Activated CD4-positive, alpha-beta T cell treated with anti-CD3 and anti-CD28 coated beads, Interleukin-10, Interleukin-2, amounts not matched to agents 100 ng/mL and 50 ng/mL, durations not matched to agents 16 hours and 8 hours (primary cell): ENCODE measurements at regions not wholly inside any gene's neighbourhood (a gene's known extent, or its start where the extent isn't known, plus 50 kb on each side); places are given as distances from the start of the nearest gene placed in this dataset.

Source experiments
- DNase-seq: peaks from one replicate; pipeline ENCODE4 v3.0.0-alpha.2; 2020

DNA sequence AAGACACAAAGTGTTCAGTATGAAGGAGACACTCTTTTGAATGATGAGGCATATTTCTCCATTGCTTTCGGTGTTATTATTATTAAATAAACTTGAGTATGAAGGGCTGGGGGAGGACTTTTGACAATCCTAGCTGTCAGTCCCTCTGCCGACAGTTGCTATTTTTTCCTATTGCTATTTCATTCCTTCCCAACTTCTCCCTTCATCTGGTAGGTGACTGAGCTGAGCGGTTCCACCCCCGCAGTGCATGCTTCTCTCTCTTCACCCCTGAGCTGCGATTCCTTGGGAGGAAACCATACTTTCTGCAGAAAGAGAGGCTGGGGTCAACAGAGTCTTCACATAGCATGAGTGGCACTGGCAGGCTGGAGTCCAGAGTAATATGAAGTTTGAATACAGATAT is 261.2 kb upstream of the TAC1 start:
- DNase-seq: no peak

DNA sequence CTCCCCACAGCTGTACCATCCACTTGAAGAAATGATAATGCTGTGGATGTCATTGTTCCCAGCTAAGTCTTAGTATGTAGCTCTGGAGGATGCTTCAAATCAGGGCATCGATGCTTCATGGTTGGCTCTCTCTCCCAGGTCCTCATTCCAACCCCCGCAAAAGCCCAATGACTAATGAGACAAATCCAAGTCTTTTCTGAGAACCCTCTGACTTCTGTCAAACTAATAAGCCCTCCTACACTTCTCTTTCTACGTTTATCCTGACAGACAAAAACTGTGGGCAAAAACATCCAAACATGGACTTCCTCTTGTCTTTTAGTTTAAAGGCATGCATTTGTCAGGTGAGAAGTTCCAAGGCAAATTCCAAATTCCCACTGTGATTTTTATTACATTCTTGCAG is 260.4 kb upstream of the TAC1 start:
- DNase-seq: no peak

DNA sequence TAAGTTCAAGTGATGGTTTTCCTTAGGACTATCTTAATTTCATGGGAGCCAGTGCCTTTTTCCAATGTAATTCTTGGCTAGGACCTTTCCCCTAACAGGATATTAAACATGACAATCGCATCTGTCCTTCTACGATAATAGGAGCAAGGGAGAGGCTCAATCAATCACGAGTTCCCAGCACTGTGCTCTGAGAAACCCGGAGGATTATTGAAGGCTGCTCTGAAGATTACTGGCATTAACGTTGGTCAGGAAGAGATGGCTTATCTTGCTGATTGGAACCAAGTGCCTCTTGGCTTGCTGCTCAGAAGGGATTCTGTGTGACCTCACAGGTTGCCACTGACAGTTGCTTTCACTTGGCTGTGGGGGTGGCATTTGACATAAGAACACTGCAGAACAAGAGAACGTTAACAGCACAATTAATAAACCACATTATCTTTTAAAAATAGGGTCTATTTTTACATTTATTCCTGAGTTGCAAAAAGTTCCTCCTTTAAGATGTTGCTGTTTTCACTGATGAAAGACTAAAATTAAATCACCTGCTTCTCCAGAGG is 252.1 kb upstream of the TAC1 start:
- no peak for DNase-seq

DNA sequence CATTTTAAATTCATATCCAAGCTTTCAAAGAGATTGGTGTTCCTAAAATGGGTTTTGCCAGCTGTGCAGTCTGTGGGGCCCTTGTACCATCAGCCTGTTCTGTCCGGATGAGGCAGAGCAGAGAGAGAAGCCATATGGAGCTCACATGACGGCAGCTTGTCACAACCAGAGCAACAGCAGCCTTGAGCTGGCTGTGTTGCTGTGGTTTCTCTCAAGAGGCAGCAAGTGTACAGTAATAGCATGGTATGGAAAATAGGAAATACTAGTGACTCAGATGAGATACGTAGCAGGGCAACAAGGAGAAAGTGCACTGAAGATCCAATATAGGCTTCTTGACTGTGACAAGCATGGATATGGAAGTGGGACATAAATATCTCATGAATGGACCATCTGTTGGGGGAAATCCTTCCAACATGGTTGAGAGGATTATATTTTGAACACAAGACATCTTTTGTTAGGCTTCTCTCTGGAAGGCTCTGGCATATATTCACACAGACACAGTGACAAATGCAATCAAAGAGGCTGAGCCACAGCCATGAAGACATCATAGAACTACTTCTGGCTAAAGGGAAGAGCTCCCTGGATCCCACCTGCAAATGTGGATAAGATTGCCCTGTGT is 251.0 kb upstream of the TAC1 start:
- no peak for DNase-seq

DNA sequence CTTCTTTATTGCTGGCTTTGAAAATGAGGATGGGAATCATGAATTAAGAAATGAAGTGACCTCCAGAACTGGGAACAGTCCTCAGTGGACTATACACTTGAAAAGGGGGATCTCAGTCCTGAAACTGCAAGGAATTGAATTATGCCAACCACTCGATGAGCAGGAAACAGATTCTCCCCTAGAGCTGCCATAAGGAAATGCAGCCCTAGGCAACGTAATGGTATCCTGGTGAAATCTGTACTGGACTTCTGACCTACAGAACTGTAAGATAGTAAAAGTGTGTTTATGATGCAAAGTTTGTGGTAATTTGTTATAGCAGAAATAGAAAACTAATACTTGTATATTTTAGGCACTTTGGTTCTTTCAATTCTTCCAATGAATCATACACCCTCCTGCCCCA is 236.4 kb upstream of the TAC1 start:
- DNase-seq: no peak

DNA sequence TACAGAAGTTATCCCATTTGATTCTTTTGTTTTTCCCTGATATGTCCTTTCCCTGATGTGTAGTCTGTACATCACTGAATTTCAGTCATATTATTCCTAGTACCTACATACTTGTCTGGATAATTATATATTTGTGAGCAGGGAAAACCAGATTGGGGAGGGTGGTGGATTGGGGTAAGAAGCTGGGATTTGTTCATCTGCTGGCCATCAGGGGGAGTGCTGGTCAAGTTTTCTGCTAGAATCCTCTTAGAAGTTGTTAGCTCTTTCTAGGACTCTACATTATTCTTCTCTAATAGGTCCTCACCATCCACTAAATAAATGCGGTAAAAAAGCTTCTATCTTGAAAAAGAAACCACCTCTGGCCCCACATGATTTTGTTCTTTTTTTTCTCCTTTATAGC is 232.7 kb upstream of the TAC1 start:
- DNase-seq: peak; percentile 9

DNA sequence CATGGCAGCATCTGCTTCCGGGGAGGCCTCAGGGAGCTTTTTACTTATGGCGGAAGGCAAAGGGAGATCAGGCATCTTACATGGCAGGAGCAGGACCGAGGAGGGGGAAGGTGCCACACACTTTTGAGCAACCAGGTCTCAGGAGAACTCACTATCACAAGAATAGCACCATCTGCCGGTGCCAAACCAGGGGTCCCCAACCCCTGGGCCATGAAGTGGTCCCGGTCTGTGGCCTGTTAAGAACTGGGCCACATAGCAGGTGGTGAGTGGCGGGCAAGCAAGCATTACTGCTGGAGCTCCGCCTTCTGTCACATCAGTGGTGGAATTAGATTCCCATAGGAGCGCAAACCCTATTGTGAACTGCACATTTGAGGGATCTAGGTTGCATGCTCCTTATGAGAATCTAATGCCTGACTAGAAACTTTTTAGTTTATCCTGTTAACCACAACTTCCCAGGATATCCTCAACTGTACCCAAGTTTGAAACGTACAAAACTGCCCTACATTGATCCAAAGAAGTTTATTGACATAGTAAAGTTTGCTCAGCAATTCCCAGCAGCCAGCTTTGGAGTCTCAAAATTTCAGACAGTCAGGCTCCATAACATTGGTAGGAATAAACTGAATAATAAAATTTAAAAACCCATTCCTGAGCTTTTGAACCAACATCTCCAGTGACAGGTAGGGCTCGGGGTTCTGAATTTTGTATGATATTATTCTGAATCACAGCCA is 228.4 kb upstream of the TAC1 start:
- no peak for DNase-seq

DNA sequence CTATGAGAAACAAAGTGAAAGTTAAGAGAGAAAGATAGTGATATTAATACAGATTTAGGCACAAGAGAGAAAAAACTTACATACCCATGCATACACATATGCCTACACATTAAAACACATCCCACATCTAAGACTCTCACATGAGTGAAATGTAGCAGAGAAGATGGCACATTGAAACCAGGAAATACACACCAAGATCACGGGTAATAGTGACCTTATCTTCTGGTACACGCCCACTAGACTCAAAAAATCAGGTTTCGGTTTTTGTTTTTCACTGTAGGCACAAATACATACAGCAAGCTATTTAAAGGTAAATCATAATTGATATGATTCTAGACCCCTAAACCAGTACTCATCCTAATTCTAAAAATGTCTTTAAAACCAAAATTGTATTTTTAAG is 225.2 kb upstream of the TAC1 start:
- DNase-seq: peak; percentile 1

DNA sequence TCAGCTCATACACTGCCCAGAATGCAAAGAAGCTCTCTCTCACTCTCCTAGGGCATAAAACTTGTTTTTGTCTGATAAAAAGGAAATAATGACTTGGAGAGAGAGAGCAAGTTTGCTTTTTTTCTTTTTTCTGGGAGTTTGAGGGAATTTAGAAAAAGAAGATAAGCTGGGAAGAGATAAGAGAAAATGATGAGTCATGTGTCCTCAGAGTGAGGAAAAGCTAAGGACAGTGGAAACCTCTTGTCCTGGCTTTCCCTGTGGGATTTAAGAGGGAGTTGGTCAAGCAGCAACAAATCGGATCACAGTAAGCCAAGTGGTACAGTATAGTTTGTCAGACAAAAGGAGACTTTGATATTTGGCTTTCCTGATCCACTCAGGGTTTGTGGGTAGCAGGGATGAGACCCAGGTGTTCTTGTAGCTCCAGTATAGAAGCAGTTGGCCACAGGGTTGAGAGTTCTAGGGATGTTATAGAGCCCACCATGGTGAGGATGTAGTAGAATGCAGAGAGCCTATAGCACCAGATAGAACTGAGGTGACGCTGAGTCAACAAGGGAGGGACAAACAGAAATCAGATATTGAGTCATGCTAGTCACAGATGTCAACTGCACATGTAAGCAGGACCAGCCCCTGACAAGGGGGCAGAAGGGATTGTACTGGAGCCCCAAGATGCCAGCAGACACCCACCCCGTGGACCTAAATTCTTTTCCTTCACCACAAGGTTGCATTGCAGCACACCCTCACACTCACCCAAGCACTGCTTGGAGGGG is 219.3 kb upstream of the TAC1 start:
- DNase-seq: no peak

DNA sequence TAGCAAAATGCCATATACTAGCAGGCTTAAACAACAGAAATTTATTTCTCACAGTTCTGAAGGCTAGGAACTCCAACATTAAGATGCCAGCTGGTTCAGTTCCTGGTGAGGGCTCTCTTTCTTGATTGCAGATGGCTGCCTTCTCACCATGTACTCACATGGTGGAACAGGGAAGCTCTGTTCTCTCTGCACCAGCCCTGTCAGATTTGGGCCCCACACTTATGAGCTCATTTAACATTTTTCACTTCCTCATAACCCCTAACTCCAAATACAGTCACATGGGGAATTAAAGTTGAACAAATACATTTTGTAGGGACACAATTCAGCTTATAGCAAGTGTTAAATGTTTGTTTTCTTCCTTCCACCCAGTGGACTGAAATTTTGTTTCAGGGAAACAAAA is 218.6 kb upstream of the TAC1 start:
- DNase-seq: no peak

DNA sequence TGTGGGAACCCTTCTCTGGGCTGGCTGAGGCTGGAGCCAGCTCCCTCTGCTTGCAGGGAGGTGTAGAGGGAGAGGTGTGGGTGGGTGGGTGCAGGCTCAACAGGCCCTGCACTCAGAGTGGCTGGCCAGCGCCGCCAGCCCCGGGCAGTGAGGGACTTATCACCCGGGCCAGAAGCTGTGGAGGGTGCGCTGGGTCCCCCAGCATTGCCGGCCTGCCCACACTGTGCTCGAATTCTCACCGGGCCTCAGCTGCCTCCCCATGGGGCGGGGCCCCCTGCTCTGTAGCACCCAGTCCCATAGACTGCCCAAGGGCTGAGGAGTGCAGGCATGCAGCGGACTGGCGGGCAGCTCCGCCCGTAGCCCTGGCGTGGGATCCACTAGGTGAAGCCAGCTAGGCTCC is 190.7 kb upstream of the TAC1 start:
- no peak for DNase-seq

DNA sequence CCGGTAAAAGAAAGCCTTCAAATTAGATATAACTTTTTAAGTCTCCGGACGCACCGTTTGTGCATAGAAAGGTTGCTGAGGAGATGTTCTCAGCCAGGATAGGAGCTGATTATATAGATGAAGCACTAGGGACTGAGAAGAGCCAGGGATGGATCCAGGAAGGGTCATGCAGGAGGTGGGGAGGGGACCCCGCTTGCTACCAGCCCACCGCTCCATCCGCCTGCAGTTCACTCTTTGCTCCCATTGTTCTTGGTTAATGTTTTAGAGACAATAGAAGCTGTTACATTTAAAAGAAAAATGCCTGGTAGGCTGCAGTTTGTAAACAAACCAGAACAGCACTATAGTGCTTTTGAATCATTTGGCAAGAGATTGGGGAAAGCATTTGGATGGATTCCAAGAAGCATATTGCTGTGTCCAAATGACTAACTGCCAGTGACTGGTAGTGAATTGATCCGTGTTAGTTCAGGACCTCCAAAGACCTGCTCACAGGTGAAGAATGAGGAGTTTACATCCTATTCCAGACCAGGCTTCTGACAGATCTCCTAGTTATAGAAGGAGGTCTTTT is 175.9 kb upstream of the TAC1 start:
- no peak for DNase-seq

DNA sequence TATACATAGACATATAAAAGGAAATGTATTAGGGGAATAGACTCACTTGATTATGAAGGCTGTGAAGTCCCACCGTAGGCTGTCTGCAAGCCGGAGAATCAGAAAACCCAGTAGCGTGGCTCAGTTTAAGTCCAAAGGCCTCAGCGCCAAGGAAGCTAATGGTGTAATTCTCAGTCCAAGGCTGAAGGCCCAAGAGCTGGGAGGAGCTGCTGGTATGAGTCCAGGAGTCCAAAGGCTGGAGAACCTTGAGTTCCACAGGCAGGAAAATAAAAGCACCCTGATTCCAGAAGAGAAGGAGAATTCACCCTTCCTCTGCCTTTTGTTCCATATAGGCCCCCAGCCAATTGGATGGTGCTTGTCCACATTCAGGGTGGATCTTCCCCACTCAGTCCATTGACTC is 166.2 kb upstream of the TAC1 start:
- no peak for DNase-seq

DNA sequence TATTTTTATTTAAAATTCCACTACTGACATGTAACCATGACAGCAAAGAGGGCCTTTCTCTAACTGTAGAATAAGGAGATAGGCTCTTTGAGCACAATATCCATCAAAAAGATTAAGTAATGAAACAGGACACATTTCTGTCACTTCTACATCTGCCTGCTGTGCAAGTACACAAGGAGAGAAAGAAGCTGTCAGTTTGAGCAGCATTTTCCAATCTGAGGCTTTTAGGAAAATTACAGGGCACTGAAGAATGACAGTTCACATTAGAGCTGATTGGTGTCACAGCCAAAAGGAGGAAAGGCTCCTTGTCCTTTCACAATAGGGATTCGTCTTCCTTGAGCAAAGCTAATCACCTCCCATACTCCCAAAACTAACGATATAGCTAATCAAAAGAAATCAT is 158.8 kb upstream of the TAC1 start:
- DNase-seq: no peak

DNA sequence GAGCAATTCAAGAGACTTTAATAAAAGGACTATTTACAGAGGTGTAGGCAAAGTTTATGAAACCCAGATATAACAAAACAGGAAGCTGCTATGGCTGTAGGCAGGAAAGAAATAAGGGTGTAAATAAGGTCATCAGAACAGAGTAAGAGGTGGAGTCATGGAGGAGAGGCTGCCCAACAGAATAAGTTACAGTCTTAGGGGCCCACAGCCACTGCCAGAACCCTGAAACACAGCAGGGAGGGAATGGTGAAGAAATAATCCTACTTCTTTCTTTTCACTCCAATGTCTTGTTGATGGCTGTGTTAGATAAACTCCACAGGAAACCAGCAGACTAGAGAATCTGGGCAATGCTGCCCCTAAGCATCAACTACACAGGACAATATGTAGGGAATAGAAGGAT is 155.8 kb upstream of the TAC1 start:
- DNase-seq: no peak

DNA sequence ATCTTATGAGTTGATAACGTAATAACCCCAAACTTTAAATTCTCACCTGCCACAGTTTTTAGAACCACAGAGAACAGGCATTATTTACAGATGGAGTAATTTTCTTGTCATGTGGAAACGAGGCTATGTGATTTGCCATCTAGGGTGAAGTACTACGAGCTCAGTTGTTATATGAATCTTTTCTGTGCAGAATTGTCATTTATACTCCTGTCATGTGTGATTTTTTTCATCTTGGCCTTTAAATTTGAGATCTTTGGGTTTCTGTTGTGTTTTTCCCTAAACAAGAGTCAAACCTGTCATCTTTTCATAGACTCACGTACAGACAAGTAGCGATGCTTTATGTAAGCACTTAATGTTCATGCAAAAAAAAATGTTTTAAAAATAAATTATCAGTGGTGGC is 153.7 kb upstream of the TAC1 start:
- DNase-seq: no peak

DNA sequence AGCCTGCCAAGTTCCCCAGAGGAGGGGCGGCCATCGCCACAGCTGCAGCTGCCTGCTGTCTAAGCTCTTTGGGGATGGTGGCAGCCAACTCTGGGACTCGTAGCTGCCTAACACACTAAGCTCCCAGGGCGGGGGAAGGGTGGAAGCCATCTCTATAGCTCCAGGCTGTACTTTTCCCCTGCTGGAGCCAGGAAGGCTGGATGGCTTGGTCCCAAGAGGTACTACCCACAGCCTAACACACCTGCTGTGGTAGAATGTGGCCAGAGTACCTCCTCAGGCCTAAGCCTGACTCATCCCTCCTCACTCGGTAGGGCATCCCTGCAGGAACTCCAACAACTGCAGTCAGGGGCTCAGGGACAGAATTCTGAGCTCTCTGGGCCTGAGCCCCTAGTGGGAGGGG is 151.7 kb upstream of the TAC1 start:
- DNase-seq: no peak

DNA sequence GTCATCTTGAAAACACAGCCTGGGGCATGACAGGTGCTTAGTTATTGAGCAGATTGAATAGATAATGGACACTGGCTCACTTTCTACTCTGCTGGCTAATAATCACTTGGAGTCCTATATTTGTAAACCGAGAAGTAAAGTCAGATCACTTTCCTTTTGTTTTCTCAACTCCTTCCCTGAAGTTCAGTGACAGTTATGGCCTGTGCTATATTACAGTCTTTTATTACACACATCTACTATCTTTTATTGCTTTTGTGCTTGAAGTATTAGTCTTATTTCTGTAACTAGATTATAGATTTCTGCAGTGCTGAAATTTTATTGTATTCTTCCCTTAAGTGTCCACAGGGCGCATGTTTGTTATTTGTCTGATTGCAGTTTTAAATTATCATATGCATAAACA is 136.4 kb upstream of the TAC1 start:
- no peak for DNase-seq

DNA sequence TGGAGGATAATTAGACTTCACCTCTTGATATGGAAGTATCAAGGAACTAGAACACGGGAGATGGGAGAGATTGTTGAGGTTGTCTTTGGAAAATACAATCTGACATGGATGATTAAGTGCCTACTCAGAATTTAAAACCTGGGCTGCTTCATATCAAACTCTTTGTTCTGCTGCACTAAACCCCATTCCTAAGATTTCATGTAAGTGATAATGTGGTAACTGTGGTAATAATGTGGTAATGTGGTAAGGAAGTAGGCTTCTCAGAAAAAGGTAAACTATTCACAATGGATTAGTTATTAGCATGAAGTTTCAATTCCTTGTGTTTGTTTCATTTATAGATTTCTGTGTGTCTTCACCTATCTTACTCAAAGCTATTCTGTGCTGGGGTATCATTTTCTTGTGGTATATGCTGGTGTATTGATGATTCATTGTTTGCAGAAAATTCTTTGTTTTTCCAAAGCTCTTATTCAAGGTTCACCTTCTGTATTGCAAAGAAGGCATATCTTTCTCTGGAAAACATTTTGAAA is 129.9 kb upstream of the TAC1 start:
- no peak for DNase-seq

DNA sequence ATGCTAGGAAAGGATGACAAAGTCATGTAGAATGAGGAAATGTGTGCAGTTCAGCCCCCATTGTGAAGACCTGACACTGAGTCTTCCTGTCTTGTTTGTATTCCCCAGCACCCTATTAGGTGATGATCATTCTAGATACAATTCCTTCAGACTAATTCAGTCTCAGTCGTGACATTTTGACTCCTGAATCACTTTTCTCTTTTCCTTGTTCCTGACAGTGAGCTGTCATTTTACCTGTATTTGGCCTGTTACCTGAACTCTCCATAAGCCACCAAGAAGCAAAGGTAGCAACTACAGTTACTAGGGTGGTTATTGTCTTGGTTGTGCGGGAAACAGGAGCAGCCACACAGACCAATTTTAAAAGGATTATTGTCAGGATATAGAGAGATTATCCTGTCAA is 111.4 kb upstream of the TAC1 start:
- no peak for DNase-seq

DNA sequence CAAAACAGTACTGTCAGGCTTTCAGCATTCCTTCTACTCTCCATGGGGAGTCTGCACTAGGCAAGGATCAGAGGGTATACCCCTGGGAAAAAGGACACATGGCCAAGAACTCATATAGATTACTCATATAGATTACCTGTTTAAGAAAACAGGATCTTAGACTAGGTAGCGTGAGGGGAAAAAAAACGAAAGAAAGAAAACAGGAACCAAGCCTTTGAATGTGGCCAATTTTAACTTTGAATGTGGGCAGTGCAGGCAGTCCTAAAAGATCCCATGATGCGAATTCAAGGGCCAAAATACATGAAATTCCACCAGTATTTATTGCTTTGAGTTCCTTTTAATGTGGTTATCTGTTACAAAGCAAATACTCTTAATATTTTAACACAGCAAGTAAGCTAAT is 108.6 kb upstream of the TAC1 start:
- no peak for DNase-seq

DNA sequence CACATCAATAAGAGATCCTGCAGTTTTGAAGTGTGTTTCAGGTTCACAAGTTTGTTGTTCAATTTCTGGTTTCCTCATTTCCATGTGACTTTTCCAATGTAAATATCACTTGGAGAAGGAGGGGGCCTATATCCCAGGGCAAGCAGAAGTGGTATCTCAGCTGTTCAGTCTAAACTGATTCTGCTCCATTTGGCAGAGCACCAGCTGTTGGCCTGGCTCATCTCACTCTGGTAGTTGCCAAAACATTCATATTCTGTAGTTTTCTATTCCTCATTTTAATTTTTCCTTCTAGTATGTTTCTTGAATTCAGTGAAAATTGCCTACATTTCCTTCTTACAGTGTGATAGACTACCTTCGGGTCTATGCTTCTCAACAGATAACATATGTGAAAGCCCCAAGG is 101.8 kb upstream of the TAC1 start:
- no peak for DNase-seq

DNA sequence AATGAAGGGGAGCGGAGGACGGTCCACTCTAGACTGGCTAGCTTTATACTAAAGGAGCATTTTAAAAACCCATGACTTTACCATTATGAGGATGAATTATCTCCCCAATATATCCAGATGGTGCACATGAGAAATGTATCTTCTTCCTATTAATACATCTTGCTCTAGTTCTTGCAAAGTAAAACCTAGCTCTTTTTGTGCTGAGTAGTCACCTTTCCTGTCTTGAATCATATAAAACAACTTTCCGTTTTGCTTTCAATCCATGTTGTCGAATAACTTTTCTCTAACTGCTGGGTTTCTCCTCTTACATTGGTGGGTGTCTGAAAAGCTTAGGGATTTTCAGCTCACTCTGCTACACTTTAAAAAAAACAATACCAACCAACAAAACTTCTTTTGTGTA is 96.3 kb upstream of the TAC1 start:
- no peak for DNase-seq

DNA sequence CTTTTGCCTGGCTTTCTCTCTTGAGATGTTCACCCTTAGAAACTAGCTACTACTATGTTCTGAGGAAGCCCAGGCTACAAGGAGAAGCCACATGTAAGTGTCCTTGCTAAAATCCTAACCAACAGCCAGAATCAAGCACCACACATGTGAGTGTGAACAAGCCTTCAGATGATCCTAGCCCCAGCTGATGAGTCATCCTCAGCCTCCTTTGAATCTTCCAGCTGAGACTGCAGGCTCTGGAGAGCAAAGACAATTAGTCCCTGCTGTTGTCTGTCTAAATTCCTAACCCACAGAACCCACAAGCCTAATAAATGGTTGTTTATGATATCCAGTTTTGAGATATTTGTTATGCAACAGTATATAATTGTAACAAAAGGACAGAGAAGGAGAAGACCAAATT is 92.8 kb upstream of the TAC1 start:
- no peak for DNase-seq
